ENCODE measurements at regions not wholly inside any gene's neighbourhood (a gene's known extent, or its start where the extent isn't known, plus 50 kb on each side); places are given as distances from the start of the nearest gene placed in this dataset.

- DNase-seq (ENCODE audit: low spot score), result no peak
- TF ChIP-seq, protein P1, sequence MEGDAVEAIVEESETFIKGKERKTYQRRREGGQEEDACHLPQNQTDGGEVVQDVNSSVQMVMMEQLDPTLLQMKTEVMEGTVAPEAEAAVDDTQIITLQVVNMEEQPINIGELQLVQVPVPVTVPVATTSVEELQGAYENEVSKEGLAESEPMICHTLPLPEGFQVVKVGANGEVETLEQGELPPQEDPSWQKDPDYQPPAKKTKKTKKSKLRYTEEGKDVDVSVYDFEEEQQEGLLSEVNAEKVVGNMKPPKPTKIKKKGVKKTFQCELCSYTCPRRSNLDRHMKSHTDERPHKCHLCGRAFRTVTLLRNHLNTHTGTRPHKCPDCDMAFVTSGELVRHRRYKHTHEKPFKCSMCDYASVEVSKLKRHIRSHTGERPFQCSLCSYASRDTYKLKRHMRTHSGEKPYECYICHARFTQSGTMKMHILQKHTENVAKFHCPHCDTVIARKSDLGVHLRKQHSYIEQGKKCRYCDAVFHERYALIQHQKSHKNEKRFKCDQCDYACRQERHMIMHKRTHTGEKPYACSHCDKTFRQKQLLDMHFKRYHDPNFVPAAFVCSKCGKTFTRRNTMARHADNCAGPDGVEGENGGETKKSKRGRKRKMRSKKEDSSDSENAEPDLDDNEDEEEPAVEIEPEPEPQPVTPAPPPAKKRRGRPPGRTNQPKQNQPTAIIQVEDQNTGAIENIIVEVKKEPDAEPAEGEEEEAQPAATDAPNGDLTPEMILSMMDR (IDR thresholded peaks at IDR 0.05; ENCODE audit: extremely low read depth, missing control alignments), result no peak
Measured at GRCh38 chr3:41111011-41111410, 88.3 kb upstream of the CTNNB1 start.

DNA sequence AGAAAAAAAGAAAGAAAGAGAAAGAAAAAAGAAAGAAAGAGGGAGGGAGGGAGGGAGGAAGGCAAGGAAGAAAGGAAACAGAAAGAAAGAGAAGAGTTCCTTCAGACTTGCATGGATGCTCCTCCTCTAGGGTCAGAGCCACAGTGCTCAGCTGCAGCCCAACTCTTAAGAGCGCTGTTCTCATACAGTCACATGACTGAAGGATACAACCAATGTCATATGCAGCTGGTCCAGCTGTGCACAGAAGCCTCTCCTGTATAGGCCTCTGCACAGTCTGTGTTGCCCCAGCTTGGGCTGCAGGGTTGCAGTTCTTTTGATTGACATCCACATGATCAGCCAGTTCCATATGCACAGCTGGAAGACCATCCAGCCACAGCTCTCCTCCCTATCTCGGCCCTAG is 86.8 kb upstream of the CTNNB1 start:
- no peak for DNase-seq (ENCODE audit: low spot score)
- TF ChIP-seq, protein P1 (IDR thresholded peaks at IDR 0.05; ENCODE audit: extremely low read depth, missing control alignments), result no peak

DNA sequence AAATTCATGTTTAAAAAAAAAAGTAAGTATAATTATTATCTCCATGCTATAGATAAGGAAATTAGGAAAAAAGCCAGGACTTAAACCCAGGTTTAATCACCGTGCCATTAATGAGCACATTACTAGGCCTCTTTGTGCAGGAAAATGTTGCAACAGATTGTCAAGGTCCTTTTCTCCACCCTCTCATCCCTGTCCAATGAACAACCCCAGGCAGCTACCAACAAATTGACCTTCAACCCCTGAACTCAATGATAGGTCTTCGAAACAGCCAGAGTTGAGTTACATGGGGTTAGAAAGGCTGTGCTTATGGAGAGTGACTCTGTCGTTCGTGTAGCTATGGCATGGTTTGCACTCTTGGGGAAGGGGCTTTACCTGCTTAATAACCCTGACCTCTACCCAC is 84.2 kb upstream of the CTNNB1 start:
- TF ChIP-seq, protein P1 (IDR thresholded peaks at IDR 0.05; ENCODE audit: extremely low read depth, missing control alignments), result no peak
- DNase-seq (ENCODE audit: low spot score), result no peak

GRCh38 chr3:41116851-41117250 is 82.5 kb upstream of the CTNNB1 start:
- TF ChIP-seq, protein P1 (IDR thresholded peaks at IDR 0.05; ENCODE audit: extremely low read depth, missing control alignments), result no peak
- DNase-seq (ENCODE audit: low spot score), result no peak

GRCh38 chr3:41117398-41117870 is 81.9 kb upstream of the CTNNB1 start:
- DNase-seq (ENCODE audit: low spot score), result peak; percentile 65
- TF ChIP-seq, protein P1 (IDR thresholded peaks at IDR 0.05; ENCODE audit: extremely low read depth, missing control alignments), result no peak

GRCh38 chr3:41118461-41119390 is 80.6 kb upstream of the CTNNB1 start:
- DNase-seq (ENCODE audit: low spot score), result no peak
- TF ChIP-seq, protein P1 (IDR thresholded peaks at IDR 0.05; ENCODE audit: extremely low read depth, missing control alignments), result no peak

- TF ChIP-seq, protein P1 (IDR thresholded peaks at IDR 0.05; ENCODE audit: extremely low read depth, missing control alignments), result no peak
- no peak for DNase-seq (ENCODE audit: low spot score)
Measured at GRCh38 chr3:41120460-41120859, 78.8 kb upstream of the CTNNB1 start.
